Keratinocyte (primary cell): ENCODE measurements at regions not wholly inside any gene's neighbourhood (a gene's known extent, or its start where the extent isn't known, plus 50 kb on each side); places are given as distances from the start of the nearest gene placed in this dataset.

ENCODE experiments used
- DNase-seq: peaks from one replicate; pipeline ENCODE4 v3.0.0-alpha.2; 2011; ENCODE audit warnings: low read depth, missing footprints, low spot score
- FAIRE-seq: peaks from 2 replicates; lab custom pipeline; 2011; peaks lifted over from hg19 to GRCh38; lab: Jason Lieb, UNC
- H2AFZ ChIP-seq: 2 replicates; pipeline ENCODE4 v1.6.0; 2012; ENCODE audit warnings: low read length, control low read depth, inconsistent platforms; ENCODE audit not compliant: control insufficient read depth
- H3K27ac ChIP-seq: 2 replicates; pipeline ENCODE4 v1.5.1; 2011; ENCODE audit warnings: low read length; ENCODE audit not compliant: control insufficient read depth, insufficient read depth
- H3K27me3 ChIP-seq: 3 replicates; pipeline ENCODE4 v1.6.0; 2011; ENCODE audit warnings: low read length; ENCODE audit not compliant: control insufficient read depth, insufficient read depth; ENCODE audit errors: extremely low read depth
- H3K36me3 ChIP-seq, 2 experiments: 2 replicates in 1 of 2; 3 replicates in 1 of 2; pipeline ENCODE4 v1.5.1; 2011; ENCODE audit warnings: low read length in 2 of 2, mild to moderate bottlenecking in 1 of 2; ENCODE audit not compliant: control insufficient read depth in 2 of 2, insufficient read depth in 2 of 2; ENCODE audit errors: extremely low read depth in 1 of 2
- H3K4me1 ChIP-seq: 3 replicates; pipeline ENCODE4 v1.5.1; 2011; ENCODE audit warnings: low read length; ENCODE audit not compliant: control insufficient read depth, insufficient read depth; ENCODE audit errors: extremely low read depth
- H3K4me2 ChIP-seq: 3 replicates; pipeline ENCODE4 v1.6.0; 2011; ENCODE audit warnings: low read depth, low read length; ENCODE audit not compliant: control insufficient read depth, insufficient read depth; ENCODE audit errors: extremely low read depth
- H3K4me3 ChIP-seq, 3 experiments: fragments of 200-600 bp in 1 of 3; sonication (generic) in 1 of 3; 2 replicates in 2 of 3; 3 replicates in 1 of 3; pipeline ENCODE4 v1.5.1; 2011 to 2016; ENCODE audit warnings: low read length in 3 of 3, mild to moderate bottlenecking in 3 of 3, control low read depth in 2 of 3, inconsistent platforms in 1 of 3, low read depth in 1 of 3, mixed read lengths in 1 of 3, mixed run types in 1 of 3, moderate library complexity in 1 of 3; ENCODE audit not compliant: control insufficient read depth in 2 of 3, insufficient read depth in 2 of 3; ENCODE audit errors: extremely low read depth in 1 of 3
- H3K79me2 ChIP-seq: 2 replicates; pipeline ENCODE4 v1.6.0; 2012; ENCODE audit warnings: low read length; ENCODE audit not compliant: control insufficient read depth, insufficient read depth
- H3K9ac ChIP-seq: 3 replicates; pipeline ENCODE4 v1.6.0; 2011; ENCODE audit warnings: low read length; ENCODE audit not compliant: control insufficient read depth, insufficient read depth; ENCODE audit errors: extremely low read depth
- H3K9me1 ChIP-seq: 3 replicates; pipeline ENCODE4 v1.6.0; 2011; ENCODE audit warnings: low read length; ENCODE audit not compliant: control insufficient read depth, insufficient read depth; ENCODE audit errors: extremely low read depth
- H3K9me3 ChIP-seq: 2 replicates; pipeline ENCODE4 v1.5.1; 2012; ENCODE audit warnings: low read depth, low read length; ENCODE audit not compliant: control insufficient read depth
- H4K20me1 ChIP-seq: 3 replicates; pipeline ENCODE4 v1.6.0; 2011; ENCODE audit warnings: low read length; ENCODE audit not compliant: control insufficient read depth, insufficient read depth; ENCODE audit errors: extremely low read depth
- CTCF ChIP-seq, 3 experiments: IDR thresholded peaks in 1 of 3; conservative IDR thresholded peaks in 1 of 3; optimal IDR thresholded peaks in 1 of 3; 2 replicates in 2 of 3; 3 replicates in 1 of 3; pipeline versions ENCODE3 to v1.5.1; 2011; ENCODE audit warnings: low read length in 3 of 3, mild to moderate bottlenecking in 3 of 3, moderate library complexity in 2 of 3, control low read depth in 1 of 3, inconsistent platforms in 1 of 3; ENCODE audit not compliant: insufficient read depth in 2 of 3; ENCODE audit errors: extremely low read depth in 1 of 3
- EZH2 ChIP-seq: IDR thresholded peaks from one replicate; pipeline ENCODE4 v1.6.1; 2012; ENCODE audit warnings: inconsistent platforms, mild to moderate bottlenecking, low read length, moderate library complexity
- dilution Hi-C: fragments of 300-500 bp; cut with MboI; formaldehyde crosslinking; loops from one replicate; pipeline ENCODE4 v1.7.0; 2020; ENCODE audit warnings: low sequenced_read_pairs; ENCODE audit not compliant: extremely low pct_ligation_motif_present

- no peaks in the 10 kb centered on the region for H3K27me3 ChIP-seq
- H3K4me1 ChIP-seq: no peaks in the 10 kb centered on the region
- H3K79me2 ChIP-seq: no peaks in the 10 kb centered on the region
- no peak overlapping the region for H2AFZ ChIP-seq
- H3K4me2 ChIP-seq: no peak overlapping the region
- no peak overlapping the region for H3K27ac ChIP-seq
- no peak overlapping the region for H3K4me3 ChIP-seq
- H3K9me1 ChIP-seq: no peaks in the 10 kb centered on the region
- H4K20me1 ChIP-seq: no peaks in the 10 kb centered on the region
- no peak for TF ChIP-seq EZH2
- no peak for TF ChIP-seq CTCF (optimal IDR thresholded peaks at IDR 0.05 in 1 of 3, IDR thresholded peaks at IDR 0.05 in 1 of 3, conservative IDR thresholded peaks at IDR 0.05 in 1 of 3; ENCODE audit: extremely low read depth in 1 of 3, insufficient read depth in 2 of 3, low read length in 3 of 3)
- H3K36me3 ChIP-seq: no peaks in the 10 kb centered on the region
- dilution Hi-C loops: no loop called here
- FAIRE-seq: no peak
- no peak for DNase-seq
- H3K9me3 ChIP-seq: no peaks in the 10 kb centered on the region
- H3K9ac ChIP-seq: no peak overlapping the region
These were observed 302.7 kb upstream of the ADGRL3 start for GRCh38 chr4:60897415-60897814.

GRCh38 chr4:60905162-60905561, 295.0 kb upstream of the ADGRL3 start:
- Histone ChIP-seq H3K4me3 (no peak overlapping the region), H3K4me1 (no peaks in the 10 kb centered on the region), H3K4me2 (no peak overlapping the region), H3K9me3 (no peaks in the 10 kb centered on the region), H3K9ac (no peak overlapping the region), H3K27ac (no peak overlapping the region), H2AFZ (no peak overlapping the region), H3K36me3 (no peaks in the 10 kb centered on the region), H4K20me1 (no peaks in the 10 kb centered on the region), H3K79me2 (no peaks in the 10 kb centered on the region), H3K9me1 (no peaks in the 10 kb centered on the region), H3K27me3 (no peaks in the 10 kb centered on the region)
- dilution Hi-C loops: no loop called here
- no peak for FAIRE-seq
- DNase-seq: no peak
- TF ChIP-seq CTCF (optimal IDR thresholded peaks at IDR 0.05 in 1 of 3, IDR thresholded peaks at IDR 0.05 in 1 of 3, conservative IDR thresholded peaks at IDR 0.05 in 1 of 3; ENCODE audit: extremely low read depth in 1 of 3, insufficient read depth in 2 of 3, low read length in 3 of 3): no peak
- TF ChIP-seq EZH2: no peak
